Neural progenitor cell (in vitro differentiated cells): ENCODE measurements at regions not wholly inside any gene's neighbourhood (a gene's known extent, or its start where the extent isn't known, plus 50 kb on each side); places are given as distances from the start of the nearest gene placed in this dataset.

Experiments
- DNase-seq: peaks from one replicate; pipeline ENCODE4 v3.0.0-alpha.2; 2016; ENCODE audit warnings: low spot score
- H2AFZ ChIP-seq: fragments of 200-600 bp; sonication (generic); replicated peaks from 2 replicates; pipeline ENCODE4 v1.6.1; 2016; ENCODE audit warnings: antibody characterized with exemption
- H3F3A ChIP-seq: fragments of 200-600 bp; sonication (generic); 2 replicates; pipeline ENCODE4 v1.6.1; 2016; ENCODE audit warnings: antibody characterized with exemption, low read depth
- H3K27ac ChIP-seq: fragments of 200-600 bp; sonication (generic); 2 replicates; pipeline ENCODE4 v1.5.1; 2016; ENCODE audit warnings: mild to moderate bottlenecking
- H3K27me3 ChIP-seq: fragments of 200-600 bp; sonication (generic); 2 replicates; pipeline ENCODE4 v1.6.1; 2016; ENCODE audit warnings: mild to moderate bottlenecking, moderate library complexity
- H3K36me3 ChIP-seq: fragments of 200-600 bp; sonication (generic); 2 replicates; pipeline ENCODE4 v1.5.1; 2016
- H3K4me1 ChIP-seq: fragments of 200-600 bp; sonication (generic); 2 replicates; pipeline ENCODE4 v1.6.1; 2016; ENCODE audit warnings: mixed run types
- H3K4me2 ChIP-seq: fragments of 200-600 bp; sonication (generic); 2 replicates; pipeline ENCODE4 v1.6.1; 2016
- H3K4me3 ChIP-seq: fragments of 200-600 bp; sonication (generic); 2 replicates; pipeline ENCODE4 v1.5.1; 2016
- H3K79me2 ChIP-seq: fragments of 200-600 bp; sonication (generic); 2 replicates; pipeline ENCODE4 v1.6.1; 2016; ENCODE audit warnings: low read depth
- H3K9ac ChIP-seq: fragments of 200-600 bp; sonication (generic); 2 replicates; pipeline ENCODE4 v1.6.1; 2016
- H3K9me3 ChIP-seq: fragments of 200-600 bp; sonication (generic); 2 replicates; pipeline ENCODE4 v1.5.1; 2016; ENCODE audit warnings: low read depth
- H4K20me1 ChIP-seq: fragments of 200-600 bp; sonication (generic); 2 replicates; pipeline ENCODE4 v1.6.1; 2016; ENCODE audit warnings: low read depth
- H3K27ac Mint-ChIP-seq: 3 replicates; pipeline ENCODE4 v1.8.0; 2021; ENCODE audit warnings: mixed read lengths
- H3K27me3 Mint-ChIP-seq: 2 replicates; pipeline ENCODE4 v1.8.0; 2022; ENCODE audit warnings: low read depth, mild to moderate bottlenecking, inconsistent platforms, moderate library complexity, mixed read lengths; ENCODE audit not compliant: insufficient read depth
- H3K36me3 Mint-ChIP-seq: 3 replicates; pipeline ENCODE4 v1.8.0; 2021; ENCODE audit warnings: mixed read lengths
- H3K4me1 Mint-ChIP-seq: 3 replicates; pipeline ENCODE4 v1.8.0; 2021; ENCODE audit warnings: mixed read lengths
- H3K4me3 Mint-ChIP-seq: 3 replicates; pipeline ENCODE4 v1.8.0; 2021; ENCODE audit warnings: mild to moderate bottlenecking, moderate library complexity, mixed read lengths
- H3K9me3 Mint-ChIP-seq: 3 replicates; pipeline ENCODE4 v1.8.0; 2020; ENCODE audit warnings: mixed read lengths
- CTCF ChIP-seq: fragments of 200-600 bp; sonication (generic); IDR thresholded peaks from 2 replicates; pipeline ENCODE4 v1.5.1; 2017; ENCODE audit warnings: antibody characterized with exemption, mild to moderate bottlenecking
- EZH2 ChIP-seq: fragments of 200-600 bp; sonication (generic); IDR thresholded peaks from 2 replicates; pipeline ENCODE4 v1.6.1; 2017; ENCODE audit warnings: antibody characterized with exemption, mild to moderate bottlenecking, moderate library complexity
- EZH2phosphoT487 ChIP-seq: fragments of 200-600 bp; sonication (generic); IDR thresholded peaks from 2 replicates; pipeline ENCODE4 v1.6.1; 2017; ENCODE audit warnings: antibody characterized with exemption

- Histone ChIP-seq H3K36me3 (no peaks in the 10 kb centered on the region), H3K27ac (no peak overlapping the region), H4K20me1 (no peaks in the 10 kb centered on the region), H2AFZ (no peak overlapping the region), H3K79me2 (no peaks in the 10 kb centered on the region), H3K27me3 (no peaks in the 10 kb centered on the region), H3K4me2 (no peak overlapping the region), H3K9me3 (no peaks in the 10 kb centered on the region), H3K9ac (no peak overlapping the region), H3K4me3 (no peak overlapping the region), H3F3A (no peaks in the 10 kb centered on the region), H3K4me1 (no peaks in the 10 kb centered on the region)
- H3K9me3 Mint-ChIP-seq: no peaks in the 10 kb centered on the region
- no peaks in the 10 kb centered on the region for H3K27me3 Mint-ChIP-seq
- H3K27ac Mint-ChIP-seq: no peak overlapping the region
- H3K4me3 Mint-ChIP-seq: no peak overlapping the region
- peaks cover 5% of the 10 kb centered on the region for H3K4me1 Mint-ChIP-seq
- TF ChIP-seq CTCF (peak; percentile 45), EZH2 (no peak)
- DNase-seq: peak; percentile 9
- H3K36me3 Mint-ChIP-seq: no peaks in the 10 kb centered on the region
Measured at GRCh38 chr2:198471291-198471690, 666.9 kb downstream of the PLCL1 start.

GRCh38 chr2:198468136-198468535 lies 663.7 kb downstream of the PLCL1 start:
- Histone ChIP-seq H3K4me3 (no peak overlapping the region), H2AFZ (no peak overlapping the region), H3K27ac (no peak overlapping the region), H4K20me1 (no peaks in the 10 kb centered on the region), H3K4me1 (no peaks in the 10 kb centered on the region), H3K4me2 (no peak overlapping the region), H3K9ac (no peak overlapping the region), H3F3A (no peaks in the 10 kb centered on the region), H3K27me3 (no peaks in the 10 kb centered on the region), H3K9me3 (no peaks in the 10 kb centered on the region), H3K36me3 (no peaks in the 10 kb centered on the region), H3K79me2 (no peaks in the 10 kb centered on the region)
- Mint-ChIP-seq H3K4me3 (no peak overlapping the region), H3K27me3 (no peaks in the 10 kb centered on the region), H3K4me1 (no peaks in the 10 kb centered on the region), H3K27ac (no peak overlapping the region), H3K9me3 (peaks cover 2% of the 10 kb centered on the region), H3K36me3 (no peaks in the 10 kb centered on the region)
- no peak for DNase-seq
- TF ChIP-seq CTCF: no peak
- no peak for TF ChIP-seq EZH2phosphoT487
- TF ChIP-seq EZH2: no peak

- no peak for TF ChIP-seq CTCF
- no peak for TF ChIP-seq EZH2phosphoT487
- TF ChIP-seq EZH2: no peak
- no peaks in the 10 kb centered on the region for H3K9me3 ChIP-seq
- no peaks in the 10 kb centered on the region for H3K36me3 ChIP-seq
- no peaks in the 10 kb centered on the region for H3F3A ChIP-seq
- H3K4me3 ChIP-seq: no peak overlapping the region
- Mint-ChIP-seq H3K27ac (no peak overlapping the region), H3K27me3 (no peaks in the 10 kb centered on the region), H3K4me1 (no peaks in the 10 kb centered on the region), H3K9me3 (peaks cover 2% of the 10 kb centered on the region), H3K36me3 (no peaks in the 10 kb centered on the region), H3K4me3 (no peak overlapping the region)
- no peak overlapping the region for H3K9ac ChIP-seq
- H2AFZ ChIP-seq: no peak overlapping the region
- no peak overlapping the region for H3K4me2 ChIP-seq
- no peaks in the 10 kb centered on the region for H4K20me1 ChIP-seq
- no peaks in the 10 kb centered on the region for H3K4me1 ChIP-seq
- no peaks in the 10 kb centered on the region for H3K79me2 ChIP-seq
- H3K27me3 ChIP-seq: no peaks in the 10 kb centered on the region
- DNase-seq: no peak
- no peak overlapping the region for H3K27ac ChIP-seq
Measured at GRCh38 chr2:198465970-198466369, 661.6 kb downstream of the PLCL1 start.

- H3K4me3 ChIP-seq: no peak overlapping the region
- no peaks in the 10 kb centered on the region for H3K36me3 ChIP-seq
- no peak overlapping the region for H3K4me3 Mint-ChIP-seq
- no peaks in the 10 kb centered on the region for H3K4me1 ChIP-seq
- no peak for DNase-seq
- H3K9me3 Mint-ChIP-seq: no peaks in the 10 kb centered on the region
- no peaks in the 10 kb centered on the region for H3K79me2 ChIP-seq
- no peaks in the 10 kb centered on the region for H3F3A ChIP-seq
- H3K4me1 Mint-ChIP-seq: no peaks in the 10 kb centered on the region
- H3K27ac Mint-ChIP-seq: no peak overlapping the region
- TF ChIP-seq CTCF (no peak), EZH2 (no peak), EZH2phosphoT487 (no peak)
- H3K9me3 ChIP-seq: no peaks in the 10 kb centered on the region
- no peaks in the 10 kb centered on the region for H3K36me3 Mint-ChIP-seq
- H3K9ac ChIP-seq: no peak overlapping the region
- no peaks in the 10 kb centered on the region for H3K27me3 Mint-ChIP-seq
- peak overlapping the region; percentile 6 for H2AFZ ChIP-seq
- no peaks in the 10 kb centered on the region for H3K27me3 ChIP-seq
- H3K4me2 ChIP-seq: no peak overlapping the region
- H3K27ac ChIP-seq: no peak overlapping the region
- no peaks in the 10 kb centered on the region for H4K20me1 ChIP-seq
Measured at GRCh38 chr2:198456418-198456817, 652.0 kb downstream of the PLCL1 start.
